ENCODE measurements at regions not wholly inside any gene's neighbourhood (a gene's known extent, or its start where the extent isn't known, plus 50 kb on each side); places are given as distances from the start of the nearest gene placed in this dataset.
"Not testable (repeated sequence)": the region's sequence is repeated elsewhere in the genome, so short reads cannot be mapped to it uniquely, and the experiment has no call there.

DNA sequence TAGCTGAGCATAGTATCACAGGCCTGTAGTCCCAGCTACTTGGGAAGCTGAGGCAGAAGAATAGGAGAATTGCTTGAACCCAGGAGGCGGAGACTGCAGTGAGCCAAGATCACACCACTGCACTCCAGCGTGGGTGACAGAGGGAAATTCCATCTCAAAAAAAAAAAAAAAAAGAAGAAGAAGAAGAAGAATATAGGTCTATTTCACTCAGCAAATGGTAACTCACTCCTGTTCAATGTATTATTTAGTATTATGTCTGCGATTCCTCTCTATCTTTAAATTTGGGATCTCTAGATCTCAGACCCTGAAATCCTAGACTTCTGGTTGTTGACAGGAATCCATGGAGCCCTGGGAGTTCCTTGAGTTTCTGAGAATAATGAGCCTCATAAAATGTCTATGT is 98.6 kb downstream of the HFE start:
- Histone ChIP-seq H3K27ac (no peak overlapping the region), H2AFZ (no peak overlapping the region), H3K36me3 (ENCODE audit: control insufficient read depth, insufficient read depth, low read length) (no peaks in the 10 kb centered on the region), H3K4me2 (ENCODE audit: low read length) (no peak overlapping the region), H3K4me3 (ENCODE audit: low read depth, low read length) (no peak overlapping the region), H3K9ac (no peak overlapping the region), H3K9me3 (ENCODE audit: control insufficient read depth, low read length) (no peaks in the 10 kb centered on the region), H3K4me1 (peaks cover 4% of the 10 kb centered on the region), H3K79me2 (no peaks in the 10 kb centered on the region), H3K27me3 (ENCODE audit: control insufficient read depth, insufficient read depth, low read length) (no peaks in the 10 kb centered on the region)
- TF ChIP-seq, protein P1, sequence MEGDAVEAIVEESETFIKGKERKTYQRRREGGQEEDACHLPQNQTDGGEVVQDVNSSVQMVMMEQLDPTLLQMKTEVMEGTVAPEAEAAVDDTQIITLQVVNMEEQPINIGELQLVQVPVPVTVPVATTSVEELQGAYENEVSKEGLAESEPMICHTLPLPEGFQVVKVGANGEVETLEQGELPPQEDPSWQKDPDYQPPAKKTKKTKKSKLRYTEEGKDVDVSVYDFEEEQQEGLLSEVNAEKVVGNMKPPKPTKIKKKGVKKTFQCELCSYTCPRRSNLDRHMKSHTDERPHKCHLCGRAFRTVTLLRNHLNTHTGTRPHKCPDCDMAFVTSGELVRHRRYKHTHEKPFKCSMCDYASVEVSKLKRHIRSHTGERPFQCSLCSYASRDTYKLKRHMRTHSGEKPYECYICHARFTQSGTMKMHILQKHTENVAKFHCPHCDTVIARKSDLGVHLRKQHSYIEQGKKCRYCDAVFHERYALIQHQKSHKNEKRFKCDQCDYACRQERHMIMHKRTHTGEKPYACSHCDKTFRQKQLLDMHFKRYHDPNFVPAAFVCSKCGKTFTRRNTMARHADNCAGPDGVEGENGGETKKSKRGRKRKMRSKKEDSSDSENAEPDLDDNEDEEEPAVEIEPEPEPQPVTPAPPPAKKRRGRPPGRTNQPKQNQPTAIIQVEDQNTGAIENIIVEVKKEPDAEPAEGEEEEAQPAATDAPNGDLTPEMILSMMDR (IDR thresholded peaks at IDR 0.05), result no peak

DNA sequence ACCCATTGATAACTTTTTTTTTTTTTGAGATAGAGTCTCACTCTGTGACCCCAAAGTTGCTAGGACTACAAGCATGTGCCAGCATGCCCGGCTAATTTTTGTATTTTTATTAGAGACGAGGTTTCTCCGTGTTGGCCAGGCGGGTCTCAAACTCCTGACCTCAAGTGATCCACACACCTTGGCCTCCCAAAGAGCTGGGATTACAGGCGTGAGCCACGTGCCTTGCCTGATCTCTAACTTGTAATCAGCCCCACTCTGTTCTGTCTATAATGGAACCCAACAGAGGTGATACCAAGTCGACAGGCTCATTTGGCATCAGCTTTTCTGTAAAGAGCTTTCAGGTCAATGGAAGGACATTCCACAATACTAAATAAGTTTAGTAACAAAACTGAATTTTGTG is 99.4 kb downstream of the HFE start:
- H3K36me3 ChIP-seq (ENCODE audit: control insufficient read depth, insufficient read depth, low read length), result no peaks in the 10 kb centered on the region
- TF ChIP-seq, protein P1 (IDR thresholded peaks at IDR 0.05), result no peak
- no peak overlapping the region for H3K4me2 ChIP-seq (ENCODE audit: low read length)
- no peaks in the 10 kb centered on the region for H3K9me3 ChIP-seq (ENCODE audit: control insufficient read depth, low read length)
- H2AFZ ChIP-seq, result no peak overlapping the region
- H3K4me3 ChIP-seq (ENCODE audit: low read depth, low read length), result no peak overlapping the region
- H3K27me3 ChIP-seq (ENCODE audit: control insufficient read depth, insufficient read depth, low read length), result no peaks in the 10 kb centered on the region
- peaks cover 4% of the 10 kb centered on the region for H3K4me1 ChIP-seq
- H3K79me2 ChIP-seq, result no peaks in the 10 kb centered on the region
- H3K9ac ChIP-seq, result no peak overlapping the region
- H3K27ac ChIP-seq, result no peak overlapping the region

DNA sequence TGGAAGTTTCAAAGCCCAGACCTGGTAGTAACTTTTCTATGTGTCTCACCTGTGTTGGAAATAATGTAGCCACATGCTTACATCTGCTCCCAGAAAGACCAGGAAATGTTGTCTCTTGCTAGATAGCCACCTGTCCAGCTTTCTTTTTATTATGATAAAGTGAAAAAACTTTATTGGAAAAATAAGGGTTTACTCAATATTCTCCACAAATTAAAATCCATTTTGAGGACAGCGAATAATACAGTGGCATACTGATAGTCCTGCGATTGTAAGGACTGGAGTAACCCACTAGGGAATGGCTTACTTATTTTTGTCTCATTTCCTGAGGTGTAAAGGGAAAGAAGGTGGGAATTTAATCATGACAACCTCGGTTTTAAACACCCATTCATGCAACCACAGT is 100.1 kb downstream of the HFE start:
- Histone ChIP-seq H3K79me2 (no peaks in the 10 kb centered on the region), H3K36me3 (ENCODE audit: control insufficient read depth, insufficient read depth, low read length) (no peaks in the 10 kb centered on the region), H3K4me2 (ENCODE audit: low read length) (no peak overlapping the region), H3K4me1 (peaks cover 4% of the 10 kb centered on the region), H2AFZ (no peak overlapping the region), H3K4me3 (ENCODE audit: low read depth, low read length) (no peak overlapping the region), H3K9me3 (ENCODE audit: control insufficient read depth, low read length) (no peaks in the 10 kb centered on the region), H3K27ac (no peak overlapping the region), H3K9ac (no peak overlapping the region), H3K27me3 (ENCODE audit: control insufficient read depth, insufficient read depth, low read length) (no peaks in the 10 kb centered on the region)
- TF ChIP-seq, protein P1 (IDR thresholded peaks at IDR 0.05), result no peak

DNA sequence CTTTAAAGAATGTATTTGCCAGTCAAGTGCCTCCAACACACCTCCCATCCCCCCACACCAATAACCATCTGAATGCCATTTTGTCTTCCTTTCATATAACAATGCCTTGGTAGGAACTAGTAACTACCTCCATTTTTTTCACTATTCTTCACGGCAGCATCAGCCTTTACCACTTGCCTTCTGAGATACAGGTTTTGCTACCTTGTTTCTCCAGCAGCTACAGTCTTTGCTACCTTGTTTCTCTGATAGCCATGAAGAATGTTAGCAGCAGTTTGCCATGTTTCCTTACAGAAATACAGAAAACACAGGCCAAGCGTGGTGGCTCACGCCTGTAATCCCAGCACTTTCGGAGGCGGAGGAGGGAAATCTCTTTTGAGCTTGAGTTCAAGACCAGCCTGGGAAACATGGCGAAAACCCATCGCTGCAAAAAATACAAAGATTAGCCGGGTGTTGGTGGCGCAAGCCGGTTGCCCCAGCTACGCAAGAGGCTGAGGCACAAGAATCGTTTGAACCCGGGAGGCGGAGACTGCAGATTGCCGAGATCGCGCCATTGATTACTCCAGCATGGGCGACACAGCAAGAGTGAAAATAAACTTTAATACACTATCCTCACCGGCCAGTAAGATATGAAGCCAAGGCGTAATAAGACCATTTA is 100.9 kb downstream of the HFE start:
- TF ChIP-seq, protein P1 (IDR thresholded peaks at IDR 0.05), result no peak
- Histone ChIP-seq H3K4me2 (ENCODE audit: low read length) (peak overlapping the region; percentile 78), H2AFZ (peak overlapping the region; percentile 70), H3K27ac (peak overlapping the region; percentile 68), H3K9ac (no peak overlapping the region), H3K4me3 (ENCODE audit: low read depth, low read length) (peak overlapping the region; percentile 68), H3K27me3 (ENCODE audit: control insufficient read depth, insufficient read depth, low read length) (no peaks in the 10 kb centered on the region), H3K9me3 (ENCODE audit: control insufficient read depth, low read length) (no peaks in the 10 kb centered on the region), H3K36me3 (ENCODE audit: control insufficient read depth, insufficient read depth, low read length) (no peaks in the 10 kb centered on the region), H3K79me2 (no peaks in the 10 kb centered on the region), H3K4me1 (peaks cover 4% of the 10 kb centered on the region)

DNA sequence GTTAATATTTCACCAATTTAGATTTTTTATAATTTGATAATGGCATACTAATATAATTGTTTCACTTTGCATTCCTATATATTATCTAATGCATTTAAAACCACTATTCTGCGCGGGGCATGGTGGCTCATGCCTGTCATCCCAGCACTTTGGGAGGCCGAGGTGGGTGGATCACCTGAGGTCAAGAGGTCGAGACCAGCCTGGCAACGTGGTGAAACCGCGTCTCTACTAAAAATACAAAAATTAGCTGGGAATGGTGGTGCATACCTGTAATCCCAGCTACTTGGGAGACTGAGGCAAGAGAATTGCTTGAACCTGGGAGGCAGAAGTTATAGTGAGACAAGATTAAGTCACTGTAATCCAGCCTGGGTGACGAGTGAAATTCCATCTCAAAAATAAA is 104.3 kb downstream of the HFE start:
- H2AFZ ChIP-seq; H3K79me2 ChIP-seq; H3K4me3 ChIP-seq (ENCODE audit: low read depth, low read length); H3K36me3 ChIP-seq (ENCODE audit: control insufficient read depth, insufficient read depth, low read length); H3K4me1 ChIP-seq; H3K9ac ChIP-seq; H3K4me2 ChIP-seq (ENCODE audit: low read length); H3K9me3 ChIP-seq (ENCODE audit: control insufficient read depth, low read length); H3K27ac ChIP-seq; H3K27me3 ChIP-seq (ENCODE audit: control insufficient read depth, insufficient read depth, low read length): not testable (repeated sequence)
